ENCODE measurements at regions not wholly inside any gene's neighbourhood (a gene's known extent, or its start where the extent isn't known, plus 50 kb on each side); places are given as distances from the start of the nearest gene placed in this dataset.

DNA sequence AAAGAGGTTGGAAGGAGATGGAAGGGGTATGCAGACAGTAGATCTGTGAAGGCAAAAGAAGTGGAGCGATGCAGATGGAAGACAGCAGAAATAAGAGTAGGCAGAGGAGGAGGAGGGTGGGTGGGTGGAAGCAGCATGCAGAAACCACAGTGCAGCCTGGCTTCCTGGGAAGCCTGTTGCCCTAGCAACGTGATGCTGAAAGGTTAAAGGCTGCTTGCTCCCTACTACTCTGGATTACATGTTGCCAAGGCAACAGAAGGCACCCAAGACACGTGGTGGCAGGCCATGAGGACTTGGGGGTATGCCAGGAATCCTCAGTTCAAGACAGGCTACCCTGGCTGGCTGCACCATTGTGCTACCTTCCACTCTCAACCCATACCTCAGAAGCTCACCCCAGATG is 129.6 kb downstream of the GRIN2B start:
- no peaks in the 10 kb centered on the region for H3K9me3 ChIP-seq (replicated peaks; ENCODE audit: control insufficient read depth, insufficient read depth, low read length)
- H3K4me1 ChIP-seq (ENCODE audit: control insufficient read depth, insufficient read depth, low read length) = no peaks in the 10 kb centered on the region
- WGBS (ENCODE audit: insufficient coverage, insufficient replicate concordance, low lambda C conversion rate, missing lambda C conversion rate) = 0% methylated on average over 3 of the region's 3 CpGs
- no peak for TF ChIP-seq NFYB (IDR thresholded peaks at IDR 0.05; ENCODE audit: insufficient read depth, low read depth, low read length)
- TF ChIP-seq GATAD2B (conservative IDR thresholded peaks at IDR 0.05; ENCODE audit: low read depth) = no peak
- TF ChIP-seq, protein P1, sequence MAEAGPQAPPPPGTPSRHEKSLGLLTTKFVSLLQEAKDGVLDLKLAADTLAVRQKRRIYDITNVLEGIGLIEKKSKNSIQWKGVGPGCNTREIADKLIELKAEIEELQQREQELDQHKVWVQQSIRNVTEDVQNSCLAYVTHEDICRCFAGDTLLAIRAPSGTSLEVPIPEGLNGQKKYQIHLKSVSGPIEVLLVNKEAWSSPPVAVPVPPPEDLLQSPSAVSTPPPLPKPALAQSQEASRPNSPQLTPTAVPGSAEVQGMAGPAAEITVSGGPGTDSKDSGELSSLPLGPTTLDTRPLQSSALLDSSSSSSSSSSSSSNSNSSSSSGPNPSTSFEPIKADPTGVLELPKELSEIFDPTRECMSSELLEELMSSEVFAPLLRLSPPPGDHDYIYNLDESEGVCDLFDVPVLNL (IDR thresholded peaks at IDR 0.05; ENCODE audit: low read depth, low read length) = no peak
- TF ChIP-seq, protein P2, sequence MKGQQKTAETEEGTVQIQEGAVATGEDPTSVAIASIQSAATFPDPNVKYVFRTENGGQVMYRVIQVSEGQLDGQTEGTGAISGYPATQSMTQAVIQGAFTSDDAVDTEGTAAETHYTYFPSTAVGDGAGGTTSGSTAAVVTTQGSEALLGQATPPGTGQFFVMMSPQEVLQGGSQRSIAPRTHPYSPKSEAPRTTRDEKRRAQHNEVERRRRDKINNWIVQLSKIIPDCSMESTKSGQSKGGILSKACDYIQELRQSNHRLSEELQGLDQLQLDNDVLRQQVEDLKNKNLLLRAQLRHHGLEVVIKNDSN (IDR thresholded peaks at IDR 0.05; ENCODE audit: borderline replicate concordance, extremely low read length, insufficient read depth, low read depth, low read length) = no peak
- TF ChIP-seq POLR2AphosphoS2 (IDR thresholded peaks at IDR 0.05; ENCODE audit: low read depth, low read length) = no peak
- TF ChIP-seq SMAD5 (IDR thresholded peaks at IDR 0.05; ENCODE audit: low read depth) = no peak
- ChIA-PET CTCF (interaction anchor here (1.6 to 2.1 kb wide), 2 partner anchors 9 to 12 kb away, joined by 3 to 6 read pairs; no protein-coding TSS in a partner anchor), SMC1A (ENCODE audit: uncharacterized antibody, unreplicated experiment) (no interaction called here), POLR2A (no interaction called here), RAD21 (ENCODE audit: unreplicated experiment) (no interaction called here)
- DNase-seq (ENCODE audit: low read depth, low spot score) (no peak), FAIRE-seq (no peak), ATAC-seq (no peak)
- no peaks in the 10 kb centered on the region for H3K79me2 ChIP-seq (ENCODE audit: control insufficient read depth, insufficient read depth, low read length)
- no TSS peak for BruUV-seq (replicated peaks)
- H2AFZ ChIP-seq (ENCODE audit: control insufficient read depth, low read depth, low read length) = no peak overlapping the region
- in situ Hi-C loops (cut with MboI) = no loop called here
- intact Hi-C loops (cut with micrococcal nuclease; ENCODE audit: unreplicated experiment) = no loop called here
- no peak overlapping the region for H3K4me2 ChIP-seq (ENCODE audit: control insufficient read depth, insufficient read depth)
- H3K9ac ChIP-seq (ENCODE audit: control insufficient read depth, insufficient read depth, low read length) = no peak overlapping the region
- H3K36me3 ChIP-seq (ENCODE audit: control insufficient read depth in 2 of 2, insufficient read depth in 2 of 2, low read length in 1 of 2) = no peaks in the 10 kb centered on the region
- H4K20me1 ChIP-seq (ENCODE audit: control insufficient read depth, insufficient read depth) = no peaks in the 10 kb centered on the region
- H3K4me3 ChIP-seq = no peak overlapping the region
- H3K27me3 ChIP-seq (replicated peaks in 1 of 2; ENCODE audit: control insufficient read depth in 2 of 2, insufficient read depth in 2 of 2, low read length in 1 of 2) = no peaks in the 10 kb centered on the region; a peak in 2 of 4 replicates
- H3K27ac ChIP-seq (ENCODE audit: control insufficient read depth, insufficient read depth) = no peak overlapping the region

DNA sequence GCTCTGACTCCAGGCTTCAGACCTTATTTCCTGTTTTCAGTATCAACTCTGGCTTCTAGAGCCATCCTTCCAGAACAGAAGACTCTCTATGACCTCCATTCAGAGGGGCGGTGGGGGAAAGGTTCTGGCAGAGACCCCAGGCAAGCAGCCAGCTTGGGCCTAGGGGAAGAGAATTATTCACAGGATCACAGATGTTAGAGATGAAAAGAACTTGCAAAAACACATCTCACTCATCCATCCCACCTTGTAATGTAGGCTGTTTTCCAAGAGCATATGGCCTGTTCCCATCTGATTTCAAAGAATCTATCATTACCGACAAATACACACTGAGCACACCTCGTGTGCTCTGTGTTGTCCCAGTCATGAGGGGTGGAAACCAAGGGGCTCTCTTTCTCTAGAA is 131.9 kb downstream of the GRIN2B start:
- DNase-seq (ENCODE audit: low read depth, low spot score) = no peak
- Histone ChIP-seq H3K4me2 (ENCODE audit: control insufficient read depth, insufficient read depth) (no peak overlapping the region), H4K20me1 (ENCODE audit: control insufficient read depth, insufficient read depth) (no peaks in the 10 kb centered on the region), H3K27ac (ENCODE audit: control insufficient read depth, insufficient read depth) (no peak overlapping the region), H2AFZ (ENCODE audit: control insufficient read depth, low read depth, low read length) (no peak overlapping the region), H3K4me3 (no peak overlapping the region), H3K27me3 (replicated peaks in 1 of 2; ENCODE audit: control insufficient read depth in 2 of 2, insufficient read depth in 2 of 2, low read length in 1 of 2) (no peaks in the 10 kb centered on the region; a peak in 1 of 4 replicates), H3K9ac (ENCODE audit: control insufficient read depth, insufficient read depth, low read length) (no peak overlapping the region), H3K9me3 (replicated peaks; ENCODE audit: control insufficient read depth, insufficient read depth, low read length) (no peaks in the 10 kb centered on the region), H3K36me3 (ENCODE audit: control insufficient read depth in 2 of 2, insufficient read depth in 2 of 2, low read length in 1 of 2) (no peaks in the 10 kb centered on the region), H3K4me1 (ENCODE audit: control insufficient read depth, insufficient read depth, low read length) (no peaks in the 10 kb centered on the region), H3K79me2 (ENCODE audit: control insufficient read depth, insufficient read depth, low read length) (no peaks in the 10 kb centered on the region)
- in situ Hi-C loops (cut with MboI) = no loop called here
- ChIA-PET RAD21 (ENCODE audit: unreplicated experiment) (no interaction called here), CTCF (no interaction called here), POLR2A (no interaction called here), SMC1A (ENCODE audit: uncharacterized antibody, unreplicated experiment) (no interaction called here)
- WGBS (ENCODE audit: insufficient coverage, insufficient replicate concordance, low lambda C conversion rate, missing lambda C conversion rate) = 71% methylated on average over 3 of the region's 3 CpGs
- no peak for FAIRE-seq
- no TSS peak for BruUV-seq (replicated peaks)
- no peak for ATAC-seq
- intact Hi-C loops (cut with micrococcal nuclease; ENCODE audit: unreplicated experiment) = no loop called here
- TF ChIP-seq PAX5 (IDR thresholded peaks at IDR 0.05; ENCODE audit: borderline replicate concordance, low read depth, low read length) (no peak), SIN3A (IDR thresholded peaks at IDR 0.05; ENCODE audit: low read depth, low read length) (no peak), MTA3 (IDR thresholded peaks at IDR 0.05; ENCODE audit: borderline replicate concordance, low read length) (no peak), CBFB (IDR thresholded peaks at IDR 0.05; ENCODE audit: low read depth) (no peak), NFYA (IDR thresholded peaks at IDR 0.05; ENCODE audit: borderline replicate concordance, low read depth, low read length) (no peak), ZBED1 (IDR thresholded peaks at IDR 0.05; ENCODE audit: borderline replicate concordance) (no peak), NBN (IDR thresholded peaks at IDR 0.05) (no peak), TCF3 (IDR thresholded peaks at IDR 0.05; ENCODE audit: borderline replicate concordance, insufficient read depth, low read depth, low read length) (no peak), NFIC (IDR thresholded peaks at IDR 0.05; ENCODE audit: low read depth, low read length) (no peak), RELA (IDR thresholded peaks at IDR 0.05; ENCODE audit: borderline replicate concordance, partially characterized antibody) (no peak)
- TF ChIP-seq, protein P3, sequence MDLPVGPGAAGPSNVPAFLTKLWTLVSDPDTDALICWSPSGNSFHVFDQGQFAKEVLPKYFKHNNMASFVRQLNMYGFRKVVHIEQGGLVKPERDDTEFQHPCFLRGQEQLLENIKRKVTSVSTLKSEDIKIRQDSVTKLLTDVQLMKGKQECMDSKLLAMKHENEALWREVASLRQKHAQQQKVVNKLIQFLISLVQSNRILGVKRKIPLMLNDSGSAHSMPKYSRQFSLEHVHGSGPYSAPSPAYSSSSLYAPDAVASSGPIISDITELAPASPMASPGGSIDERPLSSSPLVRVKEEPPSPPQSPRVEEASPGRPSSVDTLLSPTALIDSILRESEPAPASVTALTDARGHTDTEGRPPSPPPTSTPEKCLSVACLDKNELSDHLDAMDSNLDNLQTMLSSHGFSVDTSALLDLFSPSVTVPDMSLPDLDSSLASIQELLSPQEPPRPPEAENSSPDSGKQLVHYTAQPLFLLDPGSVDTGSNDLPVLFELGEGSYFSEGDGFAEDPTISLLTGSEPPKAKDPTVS (IDR thresholded peaks at IDR 0.05; ENCODE audit: low read depth, low read length) = no peak

All from GM12878 (cell line).